Heart right ventricle (tissue), 16 donors: ENCODE measurements at regions not wholly inside any gene's neighbourhood (a gene's known extent, or its start where the extent isn't known, plus 50 kb on each side); places are given as distances from the start of the nearest gene placed in this dataset.
"Not testable (repeated sequence)": the region's sequence is repeated elsewhere in the genome, so short reads cannot be mapped to it uniquely, and the experiment has no call there.

Experiments
- ATAC-seq, 8 donors: fragments of 200-7000 bp; cut with Tn5 transposase; one replicate each; pipeline ENCODE4 v1.9.1; 2020; ENCODE audit warnings: mild to moderate bottlenecking in 8 of 8, moderate library complexity in 8 of 8, moderate number of reproducible peaks in 1 of 8
- DNase-seq, 2 donors: peaks; one replicate each; pipeline ENCODE4 v3.0.0-alpha.2; 2020
- H3K27ac ChIP-seq, 10 donors: fragments of 200-600 bp; sonication (generic) in 2 of 10; one replicate each; pipeline versions ENCODE4 v1.5.0 to v1.8.0; 2020 to 2022; ENCODE audit warnings: mild to moderate bottlenecking in 3 of 10
- H3K27me3 ChIP-seq, 7 donors: fragments of 200-600 bp; one replicate each; pipeline ENCODE4 v1.8.0; 2021 to 2022; ENCODE audit warnings: mild to moderate bottlenecking in 2 of 7
- H3K36me3 ChIP-seq, 9 donors: fragments of 200-600 bp; sonication (generic) in 1 of 9; one replicate each; pipeline versions ENCODE4 v1.5.0 to v1.8.0; 2020 to 2022; ENCODE audit warnings: mild to moderate bottlenecking in 2 of 9
- H3K4me1 ChIP-seq, 9 donors: fragments of 200-600 bp; sonication (generic) in 1 of 9; one replicate each; pipeline versions ENCODE4 v1.5.0 to v1.8.0; 2020 to 2022; ENCODE audit warnings: mild to moderate bottlenecking in 4 of 9
- H3K4me3 ChIP-seq, 10 donors: fragments of 200-600 bp; sonication (generic) in 2 of 10; one replicate each; pipeline versions ENCODE4 v1.5.0 to v1.8.0; 2020 to 2022; ENCODE audit warnings: mild to moderate bottlenecking in 7 of 10, moderate library complexity in 2 of 10
- H3K9me3 ChIP-seq, 11 donors: fragments of 200-600 bp in 10 of 11; sonication (generic) in 2 of 11; one replicate each; pipeline versions ENCODE4 v1.5.0 to v1.8.0; 2013 to 2022; ENCODE audit warnings: mild to moderate bottlenecking in 2 of 11, control low read depth in 1 of 11, moderate library complexity in 1 of 11
- CTCF ChIP-seq, 9 donors: fragments of 200-600 bp; sonication (generic) in 2 of 9; IDR thresholded peaks; one replicate each; pipeline versions ENCODE4 v1.5.0 to v1.8.0; 2021 to 2022; ENCODE audit warnings: antibody characterized with exemption in 9 of 9, mild to moderate bottlenecking in 5 of 9, moderate library complexity in 1 of 9
- WGBS, 2 donors: extraction: QIAGEN DNeasy Blood & Tissue Kit; methylation state at CpG; one replicate each; pipeline ENCODE4 v1.1.7; 2013; ENCODE audit warnings: inconsistent platforms in 1 of 2; 5-methylcytosine and 5-hydroxymethylcytosine counted together
- intact Hi-C, 10 donors: fragments of 100-400 bp; cut with DNase I; formaldehyde crosslinking; loops; one replicate each; pipeline versions ENCODE4 v1.11.1 to v1.14.2; 2022
- donor health status: Arrhythmogenic right ventricular cardiomyopathy.
- donor health status: ischemic (EF 13 %, LVEDD 7.1; RV severe dilation, severe dysfunction).
- donor health status: healthy with polysubstance abuse.
- donor health status: DM: no; HTN: yes; CAD: no.
- donor health status: DM: no; HTN: no; CAD: no.
- donor health status: ischemic (EF 25% LVEDD 6.9; RV normal size, moderate dysfunction).
- donor health status: ischemic (EF 25% LVEDD 5.7; RV mildly dilated, moderate dysfunction).
- donor health status: healthy.
- donor health status: DM: yes; HTN: yes; CAD: no.
- donor health status: Ischemic cardiomyopathy.
- donor health status: ischemic (EF 35%, LVEDD 5.7; RV mildly dilated, moderate dysfunction).
- donor health status: nonischemic (EF 11% LVEDD 7.7; RV severe dilation, severe dysfunction).
- donor health status: DM: yes; HTN: yes; CAD: no.
- donor health status: PGD.
- donor health status: ischemic (EF 29% LVEDD 5.4; RV normal size, mild dysfunction).
- donor health status: nonischemic (EF 23%, LVEDD 6.1; RV moderate dilation, normal function).

- Histone ChIP-seq H3K27ac (no peak overlapping the region), H3K4me1 (no peaks in the 10 kb centered on the region), H3K9me3 (peaks cover 0 to 7% (median 0%) of the 10 kb centered on the region in 11 donors), H3K36me3 (no peaks in the 10 kb centered on the region), H3K27me3 (no peaks in the 10 kb centered on the region), H3K4me3 (no peak overlapping the region)
- TF ChIP-seq CTCF (IDR thresholded peaks at IDR 0.05): no peak
- WGBS, 2 donors: 71 to 84% methylated on average over 10 of the region's 10 CpGs
- DNase-seq: no peak
- intact Hi-C loops: no loop called here
- ATAC-seq: no peak
Measured at GRCh38 chr1:242674951-242675645, 150.6 kb upstream of the PLD5 start.

- Histone ChIP-seq H3K4me3 (no peak overlapping the region), H3K27me3 (no peaks in the 10 kb centered on the region), H3K4me1 (no peaks in the 10 kb centered on the region), H3K27ac (no peak overlapping the region), H3K36me3 (no peaks in the 10 kb centered on the region), H3K9me3 (peaks cover 0 to 7% (median 0%) of the 10 kb centered on the region in 11 donors)
- WGBS, 2 donors: 70 to 74% methylated on average over 2 of the region's 2 CpGs
- no peak for DNase-seq
- ATAC-seq: no peak
- TF ChIP-seq CTCF (IDR thresholded peaks at IDR 0.05): no peak
- intact Hi-C loops: no loop called here
Measured at GRCh38 chr1:242673652-242674051, 149.2 kb upstream of the PLD5 start.

GRCh38 chr1:242673165-242673564 is 148.7 kb upstream of the PLD5 start:
- DNase-seq, intact Hi-C loops, H3K36me3 ChIP-seq, H3K9me3 ChIP-seq, ATAC-seq, H3K27ac ChIP-seq, H3K27me3 ChIP-seq, H3K4me1 ChIP-seq, H3K4me3 ChIP-seq: not testable (repeated sequence)
- WGBS, 2 donors: 85 to 88% methylated on average over 4 of the region's 4 CpGs

GRCh38 chr1:242670019-242670418 is 145.5 kb upstream of the PLD5 start:
- Histone ChIP-seq H3K4me1 (no peaks in the 10 kb centered on the region), H3K27ac (no peak overlapping the region), H3K27me3 (no peaks in the 10 kb centered on the region), H3K4me3 (no peak overlapping the region), H3K36me3 (no peaks in the 10 kb centered on the region), H3K9me3 (peaks cover 0 to 13% (median 0%) of the 10 kb centered on the region in 11 donors)
- no peak for ATAC-seq
- intact Hi-C loops: no loop called here
- DNase-seq: no peak
- 35 to 46% methylated on average over 2 of the region's 2 CpGs for WGBS, 2 donors
- no peak for TF ChIP-seq CTCF (IDR thresholded peaks at IDR 0.05)

- Histone ChIP-seq H3K27me3 (no peaks in the 10 kb centered on the region), H3K36me3 (no peaks in the 10 kb centered on the region), H3K9me3 (peaks cover 0 to 2% (median 0%) of the 10 kb centered on the region in 11 donors), H3K4me3 (no peak overlapping the region), H3K27ac (no peak overlapping the region), H3K4me1 (no peaks in the 10 kb centered on the region)
- DNase-seq: no peak
- 92 to 95% methylated on average over 4 of the region's 4 CpGs for WGBS, 2 donors
- no peak for ATAC-seq
- intact Hi-C loops: no loop called here
- no peak for TF ChIP-seq CTCF (IDR thresholded peaks at IDR 0.05)
Measured at GRCh38 chr1:242662886-242663285, 138.4 kb upstream of the PLD5 start.

GRCh38 chr1:242653772-242654171 is 129.3 kb upstream of the PLD5 start:
- H3K9me3 ChIP-seq, DNase-seq, ATAC-seq, H3K4me3 ChIP-seq, intact Hi-C loops, H3K27me3 ChIP-seq, H3K27ac ChIP-seq, H3K36me3 ChIP-seq, H3K4me1 ChIP-seq: not testable (repeated sequence)
